Lower leg skin (tissue), 4 donors: ENCODE measurements at regions not wholly inside any gene's neighbourhood (a gene's known extent, or its start where the extent isn't known, plus 50 kb on each side); places are given as distances from the start of the nearest gene placed in this dataset.

Experiments
- DNase-seq, 2 donors: peaks; one replicate each; pipeline ENCODE4 v3.0.0-alpha.2; 2019; ENCODE audit warnings: low spot score in 2 of 2
- H3K4me3 ChIP-seq: fragments of 200-600 bp; sonication (generic); 2 replicates; pipeline ENCODE4 v1.5.1; 2017; ENCODE audit warnings: mild to moderate bottlenecking, low read depth; ENCODE audit not compliant: poor library complexity, severe bottlenecking
- POLR2A ChIP-seq, 2 donors: fragments of 450-650 bp; IDR thresholded peaks; one replicate each; pipeline ENCODE4 v1.6.1; 2016 to 2017; ENCODE audit warnings: antibody characterized with exemption in 2 of 2, mild to moderate bottlenecking in 1 of 2, moderate library complexity in 1 of 2
- WGBS, 2 donors: methylation state at CpG; one replicate each; pipeline ENCODE4 v1.1.5; 2018; 5-methylcytosine and 5-hydroxymethylcytosine counted together
- intact Hi-C: fragments of 100-400 bp; cut with DNase I; formaldehyde crosslinking; loops from one replicate; pipeline ENCODE4 v1.15.0; 2023; ENCODE audit warnings: low total_unique reads
- TF ChIP-seq, protein P1 (sequence below), 3 donors: fragments of 450-650 bp; IDR thresholded peaks; one replicate each; pipeline ENCODE4 v1.5.1; 2016; ENCODE audit warnings: antibody characterized with exemption in 3 of 3, mild to moderate bottlenecking in 3 of 3, moderate library complexity in 2 of 3

DNA sequence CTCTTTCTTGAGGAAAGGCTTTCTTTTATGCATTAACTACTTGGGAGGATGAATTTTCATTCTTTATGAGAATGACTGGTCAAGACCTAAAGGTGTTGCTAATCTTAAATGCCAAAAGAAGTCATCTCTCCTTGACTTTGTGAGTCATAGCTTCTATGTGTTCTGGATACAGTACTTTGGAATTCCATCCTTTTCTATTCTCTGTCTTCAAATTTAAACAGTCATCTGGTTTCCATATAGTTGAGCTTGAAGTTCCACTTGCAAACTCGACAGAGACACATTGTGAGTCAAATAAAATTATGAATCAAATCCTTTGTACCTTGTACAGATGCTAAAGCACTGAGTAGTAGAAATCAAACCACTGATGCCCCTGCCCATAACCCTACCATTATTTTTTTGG, 271.9 kb upstream of the PMFBP1 start:
- DNase-seq, result no peak
- intact Hi-C loops, result no loop called here
- TF ChIP-seq, protein P1, sequence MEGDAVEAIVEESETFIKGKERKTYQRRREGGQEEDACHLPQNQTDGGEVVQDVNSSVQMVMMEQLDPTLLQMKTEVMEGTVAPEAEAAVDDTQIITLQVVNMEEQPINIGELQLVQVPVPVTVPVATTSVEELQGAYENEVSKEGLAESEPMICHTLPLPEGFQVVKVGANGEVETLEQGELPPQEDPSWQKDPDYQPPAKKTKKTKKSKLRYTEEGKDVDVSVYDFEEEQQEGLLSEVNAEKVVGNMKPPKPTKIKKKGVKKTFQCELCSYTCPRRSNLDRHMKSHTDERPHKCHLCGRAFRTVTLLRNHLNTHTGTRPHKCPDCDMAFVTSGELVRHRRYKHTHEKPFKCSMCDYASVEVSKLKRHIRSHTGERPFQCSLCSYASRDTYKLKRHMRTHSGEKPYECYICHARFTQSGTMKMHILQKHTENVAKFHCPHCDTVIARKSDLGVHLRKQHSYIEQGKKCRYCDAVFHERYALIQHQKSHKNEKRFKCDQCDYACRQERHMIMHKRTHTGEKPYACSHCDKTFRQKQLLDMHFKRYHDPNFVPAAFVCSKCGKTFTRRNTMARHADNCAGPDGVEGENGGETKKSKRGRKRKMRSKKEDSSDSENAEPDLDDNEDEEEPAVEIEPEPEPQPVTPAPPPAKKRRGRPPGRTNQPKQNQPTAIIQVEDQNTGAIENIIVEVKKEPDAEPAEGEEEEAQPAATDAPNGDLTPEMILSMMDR (IDR thresholded peaks at IDR 0.05), result no peak
- TF ChIP-seq POLR2A (IDR thresholded peaks at IDR 0.05), result no peak
- H3K4me3 ChIP-seq, result no peak overlapping the region
- 55 to 58% methylated on average over 1 of the region's 1 CpG for WGBS, 2 donors

DNA sequence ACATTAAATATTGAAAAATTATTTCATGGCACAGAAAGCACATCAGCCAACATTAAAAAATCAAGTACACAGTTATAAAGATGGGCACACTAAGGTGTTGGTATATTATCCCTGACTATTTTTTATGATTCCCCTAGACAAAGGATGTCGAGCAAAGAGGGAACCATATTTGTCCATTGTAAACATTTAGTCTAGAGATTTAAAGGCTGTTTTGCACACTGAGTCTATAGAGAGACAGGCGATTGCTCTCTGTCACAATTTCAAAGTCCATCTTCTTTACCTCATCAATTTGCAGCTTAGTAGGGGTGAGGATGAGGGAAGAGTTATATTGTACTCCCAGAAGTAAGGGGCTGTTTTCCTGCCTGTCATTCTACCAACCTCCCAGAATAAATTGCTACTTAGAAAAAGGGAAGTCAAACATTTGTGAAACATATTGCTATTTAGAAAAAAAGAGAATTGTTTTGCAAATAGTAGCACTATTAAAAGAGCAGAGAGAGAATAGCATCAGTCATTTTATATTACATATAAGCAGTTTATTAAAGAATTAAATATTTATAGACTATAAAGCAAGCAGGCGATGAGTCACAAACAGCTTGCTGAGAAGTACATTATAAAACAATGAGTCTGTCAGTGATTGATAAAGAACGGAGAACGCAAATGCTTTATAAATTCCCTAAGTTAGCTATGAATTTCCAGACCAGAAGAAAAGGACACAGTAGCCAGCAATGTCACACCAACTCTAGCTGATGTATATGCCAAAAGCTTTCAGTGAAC, 270.6 kb upstream of the PMFBP1 start:
- no peak for TF ChIP-seq POLR2A (IDR thresholded peaks at IDR 0.05)
- TF ChIP-seq, protein P1 (IDR thresholded peaks at IDR 0.05), result no peak
- DNase-seq, result no peak
- intact Hi-C loops, result no loop called here
- no peak overlapping the region for H3K4me3 ChIP-seq
- WGBS, 2 donors, result 81 to 84% methylated on average over 5 of the region's 5 CpGs

DNA sequence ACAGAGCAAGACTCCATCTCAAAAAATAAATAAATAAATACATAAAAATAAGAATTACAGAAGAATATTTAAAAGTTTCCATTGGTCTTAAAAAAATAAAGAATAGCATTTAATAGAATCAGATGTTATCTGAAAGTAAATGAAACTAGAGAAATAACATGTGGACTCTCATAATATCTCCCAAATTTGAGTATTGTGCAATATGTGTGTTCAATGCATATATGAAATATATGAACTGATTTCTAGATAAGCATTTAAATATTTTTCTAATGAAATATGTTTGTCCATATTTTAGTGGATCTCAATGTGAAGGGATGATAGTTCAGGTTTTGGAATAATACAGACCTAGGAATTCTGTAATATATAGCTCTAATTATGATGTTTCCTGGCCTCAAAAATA, 265.9 kb upstream of the PMFBP1 start:
- no peak for DNase-seq
- intact Hi-C loops, result no loop called here
- TF ChIP-seq, protein P1 (IDR thresholded peaks at IDR 0.05), result no peak
- TF ChIP-seq POLR2A (IDR thresholded peaks at IDR 0.05), result no peak
- no peak overlapping the region for H3K4me3 ChIP-seq

DNA sequence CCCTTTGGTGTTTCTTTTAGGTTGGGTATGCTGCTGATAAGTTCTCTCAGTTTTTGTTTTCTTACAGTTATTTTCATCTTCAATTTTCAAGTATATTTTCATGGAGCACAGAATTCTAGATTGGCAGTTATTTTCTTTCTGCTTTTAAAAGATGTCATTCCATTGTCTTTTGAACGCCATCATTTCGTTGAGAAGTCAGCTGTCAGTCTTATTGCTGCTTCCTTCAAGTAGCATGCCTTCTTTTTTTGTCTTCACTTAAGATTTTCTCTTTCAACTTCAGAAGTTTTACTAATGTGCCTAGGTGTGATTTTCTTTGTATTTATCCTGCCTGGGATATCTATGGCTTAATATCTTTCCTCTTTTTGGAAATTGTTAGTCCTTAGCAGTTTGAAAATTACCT, 262.2 kb upstream of the PMFBP1 start:
- intact Hi-C loops, result no loop called here
- WGBS, 2 donors, result 93 to 100% methylated on average over 2 of the region's 2 CpGs
- no peak for DNase-seq
- TF ChIP-seq, protein P1 (IDR thresholded peaks at IDR 0.05), result no peak
- no peak for TF ChIP-seq POLR2A (IDR thresholded peaks at IDR 0.05)
- H3K4me3 ChIP-seq, result no peak overlapping the region

DNA sequence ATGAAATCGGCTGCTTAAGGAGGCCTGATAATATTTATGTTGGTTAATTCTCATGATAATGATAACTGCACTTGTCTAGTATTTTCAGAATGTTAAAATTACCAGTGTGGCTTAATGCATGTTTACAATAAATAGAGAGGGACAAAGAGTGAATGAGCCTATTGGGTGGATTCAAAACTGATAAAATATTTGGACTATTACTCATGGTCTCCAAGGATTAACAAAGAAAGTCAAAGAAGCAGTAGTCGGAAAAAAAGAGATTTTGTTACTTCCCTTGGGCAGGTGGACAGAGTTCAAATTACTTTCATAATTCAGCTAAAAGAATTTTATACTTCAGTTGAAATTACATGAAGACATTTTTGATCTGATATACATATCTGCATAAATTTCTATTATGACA, 258.2 kb upstream of the PMFBP1 start:
- no peak overlapping the region for H3K4me3 ChIP-seq
- intact Hi-C loops, result no loop called here
- TF ChIP-seq, protein P1 (IDR thresholded peaks at IDR 0.05), result no peak
- no peak for TF ChIP-seq POLR2A (IDR thresholded peaks at IDR 0.05)
- DNase-seq, result no peak
- WGBS, 2 donors, result 79 to 86% methylated on average over 2 of the region's 2 CpGs

DNA sequence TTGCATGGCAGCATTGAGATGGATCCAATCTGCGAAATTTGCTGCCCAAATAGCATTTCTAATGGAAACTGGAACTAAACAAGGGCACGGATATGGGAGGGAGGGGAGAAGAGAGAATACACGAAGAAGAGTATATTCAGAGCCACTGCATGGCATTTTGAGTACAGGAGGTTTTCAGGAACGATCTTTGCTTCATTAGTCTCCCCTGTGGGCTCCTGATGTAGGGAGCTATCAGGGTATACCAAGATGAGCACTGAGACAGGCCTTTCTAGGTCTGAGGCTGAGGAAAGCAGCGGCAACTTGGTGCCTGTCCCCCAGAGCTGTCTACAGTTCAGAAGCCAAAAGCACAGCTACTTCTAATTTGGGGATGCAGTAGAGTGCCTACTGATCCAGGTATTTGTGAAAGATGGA, 257.7 kb upstream of the PMFBP1 start:
- no peak overlapping the region for H3K4me3 ChIP-seq
- no peak for DNase-seq
- intact Hi-C loops, result no loop called here
- WGBS, 2 donors, result 88 to 91% methylated on average over 5 of the region's 5 CpGs
- no peak for TF ChIP-seq POLR2A (IDR thresholded peaks at IDR 0.05)
- TF ChIP-seq, protein P1 (IDR thresholded peaks at IDR 0.05), result no peak
